Cardiac fibroblast (primary cell): ENCODE measurements at regions not wholly inside any gene's neighbourhood (a gene's known extent, or its start where the extent isn't known, plus 50 kb on each side); places are given as distances from the start of the nearest gene placed in this dataset.

ENCODE experiments used
- DNase-seq, 2 donors: peaks; one replicate each; pipeline versions ENCODE4 v3.0.0 to v3.0.0-alpha.2; 2010; ENCODE audit warnings: low read depth in 2 of 2
- H3K4me3 ChIP-seq, 2 donors: replicated peaks in 1 of 2; 1 replicate in 1 of 2; 2 replicates in 1 of 2; pipeline ENCODE4 v1.5.1; 2011; ENCODE audit warnings: low read depth in 2 of 2, low read length in 2 of 2, mild to moderate bottlenecking in 2 of 2, moderate library complexity in 1 of 2
- TF ChIP-seq, protein P1 (sequence below): IDR thresholded peaks from one replicate; pipeline ENCODE4 v1.5.1; 2011; ENCODE audit warnings: low read depth, mild to moderate bottlenecking, low read length, inconsistent platforms

DNA sequence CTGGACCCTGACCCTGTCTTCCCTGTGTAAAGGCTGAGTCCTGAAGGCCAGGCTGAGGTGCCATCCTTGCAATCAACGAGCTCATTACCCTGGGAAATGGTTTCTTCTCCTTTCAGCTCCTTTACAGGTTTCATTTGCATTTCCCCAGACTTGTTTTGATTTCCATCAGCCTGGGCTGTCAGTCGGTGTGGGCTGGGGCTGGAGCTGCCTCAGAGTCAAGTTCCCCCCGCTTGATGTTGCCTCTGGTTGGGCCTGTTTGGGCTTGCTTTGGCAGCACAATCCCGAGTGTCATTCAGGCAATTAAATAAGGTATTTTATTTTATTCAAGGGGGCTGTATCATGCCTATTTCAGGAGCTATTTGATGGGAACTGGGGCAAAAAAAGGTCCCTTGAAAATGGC, 424.9 kb downstream of the INSC start:
- H3K4me3 ChIP-seq = no peak overlapping the region
- TF ChIP-seq, protein P1, sequence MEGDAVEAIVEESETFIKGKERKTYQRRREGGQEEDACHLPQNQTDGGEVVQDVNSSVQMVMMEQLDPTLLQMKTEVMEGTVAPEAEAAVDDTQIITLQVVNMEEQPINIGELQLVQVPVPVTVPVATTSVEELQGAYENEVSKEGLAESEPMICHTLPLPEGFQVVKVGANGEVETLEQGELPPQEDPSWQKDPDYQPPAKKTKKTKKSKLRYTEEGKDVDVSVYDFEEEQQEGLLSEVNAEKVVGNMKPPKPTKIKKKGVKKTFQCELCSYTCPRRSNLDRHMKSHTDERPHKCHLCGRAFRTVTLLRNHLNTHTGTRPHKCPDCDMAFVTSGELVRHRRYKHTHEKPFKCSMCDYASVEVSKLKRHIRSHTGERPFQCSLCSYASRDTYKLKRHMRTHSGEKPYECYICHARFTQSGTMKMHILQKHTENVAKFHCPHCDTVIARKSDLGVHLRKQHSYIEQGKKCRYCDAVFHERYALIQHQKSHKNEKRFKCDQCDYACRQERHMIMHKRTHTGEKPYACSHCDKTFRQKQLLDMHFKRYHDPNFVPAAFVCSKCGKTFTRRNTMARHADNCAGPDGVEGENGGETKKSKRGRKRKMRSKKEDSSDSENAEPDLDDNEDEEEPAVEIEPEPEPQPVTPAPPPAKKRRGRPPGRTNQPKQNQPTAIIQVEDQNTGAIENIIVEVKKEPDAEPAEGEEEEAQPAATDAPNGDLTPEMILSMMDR = no peak
- DNase-seq = no peak

GRCh38 chr11:15541079-15541478, 426.4 kb downstream of the INSC start:
- TF ChIP-seq, protein P1 = no peak
- DNase-seq = no peak
- no peak overlapping the region for H3K4me3 ChIP-seq

- TF ChIP-seq, protein P1 = no peak
- no peak for DNase-seq
- H3K4me3 ChIP-seq = no peak overlapping the region
These were observed 429.6 kb downstream of the INSC start for GRCh38 chr11:15544353-15544752.

- H3K4me3 ChIP-seq = no peak overlapping the region
- TF ChIP-seq, protein P1 = no peak
- DNase-seq = no peak
These were observed 433.0 kb downstream of the INSC start for GRCh38 chr11:15547685-15548084.

DNA sequence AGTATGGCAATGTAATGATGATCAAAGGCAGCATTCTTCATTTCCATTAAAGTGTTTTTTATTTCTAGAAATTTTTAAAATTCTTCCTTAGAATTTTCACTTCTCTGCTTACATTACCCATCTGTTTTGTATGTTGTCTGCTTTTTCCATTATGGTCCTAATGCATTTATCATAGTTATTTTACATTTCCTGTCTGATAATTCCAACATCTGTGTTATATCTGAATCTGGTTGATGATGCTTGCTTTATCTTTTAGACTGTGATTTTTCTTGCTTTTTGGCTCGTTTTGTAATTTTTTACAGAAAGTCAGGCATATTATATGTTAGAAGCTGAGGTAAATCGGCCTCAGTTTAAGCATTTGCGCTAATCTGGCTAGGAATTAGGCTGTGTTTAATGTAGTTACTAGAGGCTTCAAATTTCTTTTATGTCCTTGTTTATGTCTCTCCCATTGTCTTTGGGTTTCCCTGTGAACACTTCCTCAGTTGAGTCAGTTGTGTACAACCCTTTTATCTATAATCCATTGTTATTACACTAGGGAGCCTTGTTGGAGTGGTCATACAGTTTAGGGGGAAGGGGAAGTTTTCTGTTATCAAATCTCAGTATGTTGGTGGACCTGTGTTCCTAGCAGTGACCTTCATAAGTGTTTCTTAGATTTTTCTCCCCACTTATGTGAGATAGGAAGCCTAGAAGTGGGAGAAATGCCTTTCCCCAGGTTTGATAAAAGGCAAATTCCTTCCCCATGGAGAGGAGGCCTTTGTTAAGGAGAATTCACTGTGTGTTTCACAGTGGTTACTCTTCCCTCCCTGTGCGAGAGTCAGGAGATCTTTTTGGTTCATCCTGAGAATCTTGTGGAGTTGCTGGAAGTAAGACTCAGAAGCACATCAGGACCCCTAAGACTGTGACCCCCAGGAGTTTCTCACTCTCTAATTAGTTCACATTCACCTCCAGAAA, 437.5 kb downstream of the INSC start:
- DNase-seq = no peak
- H3K4me3 ChIP-seq = no peak overlapping the region
- TF ChIP-seq, protein P1 = no peak

- TF ChIP-seq, protein P1 = no peak
- no peak for DNase-seq
- H3K4me3 ChIP-seq = no peak overlapping the region
These were observed 440.4 kb downstream of the INSC start for GRCh38 chr11:15555161-15555560.
